HT-29 (cell line): ENCODE measurements at regions not wholly inside any gene's neighbourhood (a gene's known extent, or its start where the extent isn't known, plus 50 kb on each side); places are given as distances from the start of the nearest gene placed in this dataset. TPM values are rescaled to one million over a fixed set of nuclear protein-coding genes. Genes with fewer than 3 reads are reported as not detected.
"Not testable (repeated sequence)": the region's sequence is repeated elsewhere in the genome, so short reads cannot be mapped to it uniquely, and the experiment has no call there.

Experiments
- DNase-seq: peaks from one replicate; pipeline ENCODE4 v3.0.0-alpha.2; 2015; ENCODE audit warnings: low spot score
- small RNA-seq: library from RNA; depleted of rRNA; stranded (forward); fragments of <200 nt; gene quantifications from one replicate; pipeline ENCODE3, GENCODE V24; 2014

DNA sequence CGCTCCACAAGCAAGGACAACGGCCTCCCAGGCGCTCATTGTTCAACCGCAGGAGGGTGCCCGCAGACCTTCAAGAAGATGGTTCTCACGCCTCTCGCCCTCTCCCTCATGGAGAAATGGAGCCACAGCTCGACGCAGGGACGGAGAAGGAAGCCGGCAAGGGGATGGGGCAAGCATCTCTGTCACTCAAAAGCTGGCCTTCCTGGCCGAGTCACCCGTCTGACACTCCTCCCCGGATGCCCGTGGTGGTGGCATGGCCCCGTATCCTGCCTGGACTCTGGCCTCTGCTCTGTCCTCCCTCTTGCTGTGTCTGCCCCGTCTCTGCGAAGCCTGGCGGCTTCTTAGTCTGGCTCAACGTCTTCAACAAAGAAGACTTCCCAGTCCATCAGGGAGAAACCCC is 1405.7 kb upstream of the PCDH10 start:
- DNase-seq, result not testable (repeated sequence)

DNA sequence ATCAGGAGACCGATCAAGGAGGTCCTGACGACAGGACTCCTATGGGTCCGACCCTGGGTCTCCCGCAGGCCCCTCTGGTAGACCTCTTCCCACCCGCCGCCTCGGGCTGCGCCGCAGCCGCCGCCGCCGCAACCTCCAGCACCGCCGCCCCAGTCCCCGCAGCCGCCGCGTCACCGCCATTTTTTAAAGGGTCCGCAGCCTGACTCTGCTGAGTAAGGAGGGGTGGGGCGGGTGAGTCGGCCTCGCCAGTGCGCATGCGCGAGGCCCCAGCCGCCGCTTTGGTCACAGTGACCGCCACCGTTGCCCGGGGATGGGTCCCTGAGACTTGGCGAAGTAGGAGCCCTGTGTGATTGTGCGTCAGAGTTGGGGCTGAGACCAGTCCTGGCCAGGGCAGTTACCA is 1401.9 kb upstream of the PCDH10 start:
- not testable (repeated sequence) for DNase-seq

- DNase-seq, result not testable (repeated sequence)
Measured at GRCh38 chr4:131749224-131749623, 1399.9 kb upstream of the PCDH10 start.

GRCh38 chr4:131750006-131750405 is 1399.1 kb upstream of the PCDH10 start:
- not testable (repeated sequence) for DNase-seq

GRCh38 chr4:131750469-131750868 is 1398.6 kb upstream of the PCDH10 start:
- not testable (repeated sequence) for DNase-seq

GRCh38 chr4:131762234-131762633 is 1386.9 kb upstream of the PCDH10 start:
- DNase-seq, result not testable (repeated sequence)

GRCh38 chr4:131764730-131765129 is 1384.4 kb upstream of the PCDH10 start:
- no peak for DNase-seq

- not testable (repeated sequence) for DNase-seq
Measured at GRCh38 chr4:131774382-131774781, 1374.7 kb upstream of the PCDH10 start.

DNA sequence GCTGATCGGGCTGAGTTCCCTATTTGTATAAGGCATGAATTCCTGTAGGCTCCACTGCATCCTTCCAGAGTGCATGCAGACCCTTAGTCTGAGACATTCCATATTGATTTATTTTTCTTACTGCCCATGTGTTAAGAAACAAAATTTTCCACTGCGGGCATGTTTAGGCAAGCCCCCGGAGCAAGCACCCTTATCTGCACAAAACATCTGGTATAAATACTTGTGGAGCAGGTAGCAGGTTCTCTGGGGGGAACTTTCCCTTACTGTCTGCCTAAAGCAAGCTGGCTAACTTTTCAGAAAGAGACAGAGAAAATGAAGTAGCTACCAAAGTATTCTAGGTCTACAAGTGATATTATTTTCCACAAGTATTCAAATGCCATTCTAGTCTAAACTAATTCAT is 1338.5 kb upstream of the PCDH10 start:
- not testable (repeated sequence) for DNase-seq

Small RNAs in the stretch of these regions (small RNA-seq; reads per million reads assigned to genes)
- not detected for gene AC105424.1
- 0.65 reads per million for gene RF00156
- gene RN7SL205P, result not detected
- not detected for gene RNU6-224P
